Fibroblast of upper back skin (primary cell): ENCODE measurements at regions not wholly inside any gene's neighbourhood (a gene's known extent, or its start where the extent isn't known, plus 50 kb on each side); places are given as distances from the start of the nearest gene placed in this dataset.

Experiments used
- DNase-seq: peaks from one replicate; pipeline ENCODE4 v3.0.0-alpha.2; 2013

DNA sequence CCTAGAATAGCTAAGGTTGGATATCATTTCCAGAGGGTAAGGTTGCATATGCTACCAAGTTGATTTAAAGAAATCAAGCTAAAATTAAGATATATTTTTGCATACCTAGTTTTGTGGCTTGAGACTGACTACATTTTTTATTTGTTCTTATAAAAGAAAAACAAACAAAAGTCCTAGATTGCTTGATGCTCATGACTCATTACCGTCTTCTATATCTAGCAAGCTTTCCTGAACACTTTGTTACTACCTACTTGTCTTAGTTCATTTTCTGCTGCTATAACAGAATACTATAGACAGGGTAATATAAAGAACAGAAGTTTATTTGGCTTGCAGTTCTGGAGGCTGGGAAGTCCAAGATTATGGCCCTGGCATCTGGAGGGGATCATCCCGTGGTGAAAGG lies 152.1 kb upstream of the THRB start:
- no peak for DNase-seq

DNA sequence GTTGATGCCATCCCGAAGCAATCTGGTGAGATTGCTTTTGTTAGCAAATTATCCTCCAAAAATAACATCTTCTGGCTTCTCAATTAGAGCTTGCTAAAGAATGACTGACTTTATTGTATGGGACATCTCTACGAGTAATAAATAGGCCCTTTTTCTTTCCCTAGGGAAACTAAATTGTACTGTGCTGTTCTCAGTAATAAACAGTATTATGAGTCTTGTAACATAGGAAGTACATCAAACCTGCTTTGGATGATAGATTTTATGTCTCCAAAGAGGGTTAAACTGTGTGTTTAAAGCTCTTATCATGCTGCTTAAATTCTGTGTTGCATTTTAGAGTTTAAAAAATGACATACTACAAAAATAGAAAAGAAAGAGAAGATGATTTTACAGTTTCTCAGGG lies 153.4 kb upstream of the THRB start:
- DNase-seq = no peak

DNA sequence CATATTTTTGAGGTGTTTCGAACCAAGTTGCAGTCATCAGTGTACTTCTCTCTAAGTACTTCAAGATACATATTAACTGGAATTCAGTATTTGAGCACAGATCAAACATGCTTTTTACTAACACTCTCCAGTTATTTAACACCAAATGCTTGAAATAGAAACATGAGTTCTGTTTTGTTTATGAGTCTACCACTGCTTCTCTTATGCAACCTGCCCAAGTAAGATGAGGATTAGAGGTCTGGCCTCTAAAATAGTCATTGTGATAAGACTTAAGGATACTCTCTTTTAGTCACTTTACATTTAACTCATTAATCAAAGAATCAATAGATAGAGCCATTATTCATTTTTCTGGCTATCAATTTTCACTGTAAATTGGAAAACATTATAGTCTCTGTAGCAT lies 156.2 kb upstream of the THRB start:
- DNase-seq = no peak

DNA sequence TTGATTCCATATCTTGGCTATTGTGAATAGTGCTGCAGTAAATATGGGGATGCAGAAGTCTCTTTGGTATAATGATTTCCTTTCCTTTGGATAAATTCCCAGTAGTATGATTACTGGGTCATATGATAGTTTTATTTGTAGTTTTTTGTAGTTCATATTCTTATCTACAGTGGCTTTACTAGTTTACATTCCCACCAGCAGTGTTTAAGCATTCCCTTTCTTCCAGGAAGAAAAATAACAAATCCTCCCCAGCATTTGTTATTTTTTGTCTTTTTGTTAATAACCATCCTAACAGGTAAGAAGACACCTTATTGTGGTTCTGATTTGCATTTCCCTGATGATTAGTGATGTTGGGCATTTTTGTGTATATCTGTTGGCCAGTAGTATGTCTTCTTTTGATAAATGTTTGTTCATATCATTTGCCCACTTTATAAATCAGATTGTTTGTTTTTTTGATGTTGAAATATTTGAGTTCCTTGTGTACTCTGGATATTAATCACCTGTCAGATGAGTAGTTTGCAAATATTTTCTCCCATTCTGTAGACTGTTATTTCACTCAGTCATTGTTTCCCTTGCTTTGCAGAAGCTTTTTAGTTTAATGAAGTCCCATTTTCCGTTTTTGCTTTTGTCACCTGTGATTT lies 163.3 kb upstream of the THRB start:
- DNase-seq = no peak

- DNase-seq = no peak
These were observed 166.5 kb upstream of the THRB start for GRCh38 chr3:24661175-24661584.

DNA sequence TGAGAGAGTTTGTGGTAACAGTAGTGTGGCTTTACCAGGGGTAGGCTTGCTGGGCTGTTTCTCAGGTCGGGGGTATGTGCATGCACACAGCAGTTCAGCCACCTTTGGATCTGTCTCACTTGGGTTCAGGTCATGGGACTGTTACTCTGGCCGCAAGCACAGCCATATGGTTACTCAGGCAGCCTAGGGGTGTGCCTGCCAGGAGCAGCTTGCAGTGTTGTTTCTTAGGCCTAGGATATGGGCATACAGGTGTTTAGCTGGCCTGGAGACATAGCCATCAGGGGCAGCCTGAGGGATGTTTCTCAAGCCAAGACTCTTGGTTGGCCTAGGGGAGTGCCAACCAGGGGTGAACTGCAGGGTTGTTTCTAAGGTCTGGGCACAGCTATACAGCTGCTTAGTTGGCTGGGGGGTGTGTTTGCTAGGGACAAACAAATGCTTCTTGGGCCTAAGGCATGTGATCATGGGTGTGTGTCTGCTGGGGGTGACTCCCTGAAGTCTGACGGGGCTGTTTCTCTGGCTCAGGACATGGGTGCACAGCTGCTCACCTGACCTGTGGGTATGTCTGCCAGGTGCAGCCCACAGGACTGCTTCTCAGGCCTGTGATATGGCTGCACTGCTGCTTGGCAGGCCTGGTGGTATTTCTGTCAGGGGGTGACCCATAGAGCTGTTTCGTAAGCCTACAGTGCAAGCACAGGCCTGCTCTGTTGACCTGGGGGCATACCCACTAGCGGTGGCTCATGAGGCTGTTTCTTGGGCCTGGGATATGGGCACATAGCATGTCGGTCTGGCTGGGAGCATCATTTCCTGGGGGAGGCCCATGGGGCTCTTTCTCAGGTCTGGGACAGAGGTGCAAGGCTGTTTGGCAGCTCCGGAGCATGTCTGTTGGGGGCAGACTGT lies 168.0 kb upstream of the THRB start:
- no peak for DNase-seq

DNA sequence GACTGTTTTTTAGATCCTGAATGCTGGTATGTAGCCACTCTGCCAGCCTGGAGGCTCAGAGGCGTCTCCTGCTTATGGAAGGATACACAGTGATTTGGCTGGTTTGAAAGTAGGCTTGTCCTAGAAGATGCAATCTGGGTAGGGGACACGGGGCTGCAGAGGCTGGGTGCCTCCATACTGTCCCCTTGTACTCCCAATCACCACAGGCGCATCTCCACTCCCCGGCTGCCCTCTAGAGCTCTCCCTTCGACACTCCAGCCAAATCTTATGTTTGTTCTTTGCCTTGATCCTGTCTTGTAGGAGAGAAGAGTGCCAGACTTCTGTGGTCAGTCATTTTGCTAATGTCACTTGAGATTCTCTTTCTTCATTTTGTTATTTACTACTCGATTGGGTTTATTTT lies 168.8 kb upstream of the THRB start:
- no peak for DNase-seq

- no peak for DNase-seq
These were observed 173.4 kb upstream of the THRB start for GRCh38 chr3:24668039-24668438.

GRCh38 chr3:24670871-24671270 lies 176.2 kb upstream of the THRB start:
- no peak for DNase-seq

GRCh38 chr3:24673596-24673995 lies 178.9 kb upstream of the THRB start:
- no peak for DNase-seq

- DNase-seq = no peak
These were observed 179.6 kb upstream of the THRB start for GRCh38 chr3:24674261-24674660.

DNA sequence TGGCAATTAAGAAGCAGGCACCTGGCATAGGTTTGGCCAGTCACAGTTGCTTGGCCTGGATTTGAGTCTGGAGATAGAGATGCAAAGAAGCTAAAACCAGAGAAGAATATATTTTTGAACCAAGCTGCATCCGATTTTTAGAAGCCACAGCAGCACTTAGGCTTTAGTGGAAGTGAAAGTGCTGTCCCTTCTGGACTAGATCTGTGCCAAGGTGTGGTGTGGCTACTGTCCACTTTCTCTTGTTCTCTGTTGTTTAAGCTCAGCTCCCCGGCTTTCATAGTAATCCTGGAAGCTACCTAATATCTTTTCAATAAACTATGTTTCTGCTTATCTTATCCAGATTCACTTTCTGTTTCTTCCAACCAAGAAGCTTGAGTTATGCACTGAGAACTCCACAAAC lies 183.4 kb upstream of the THRB start:
- no peak for DNase-seq

GRCh38 chr3:24678421-24678865 lies 183.8 kb upstream of the THRB start:
- peak; percentile 99 for DNase-seq

GRCh38 chr3:24679429-24679828 lies 184.8 kb upstream of the THRB start:
- DNase-seq = no peak

- DNase-seq = peak; percentile 57
These were observed 185.7 kb upstream of the THRB start for GRCh38 chr3:24680214-24680967.

DNA sequence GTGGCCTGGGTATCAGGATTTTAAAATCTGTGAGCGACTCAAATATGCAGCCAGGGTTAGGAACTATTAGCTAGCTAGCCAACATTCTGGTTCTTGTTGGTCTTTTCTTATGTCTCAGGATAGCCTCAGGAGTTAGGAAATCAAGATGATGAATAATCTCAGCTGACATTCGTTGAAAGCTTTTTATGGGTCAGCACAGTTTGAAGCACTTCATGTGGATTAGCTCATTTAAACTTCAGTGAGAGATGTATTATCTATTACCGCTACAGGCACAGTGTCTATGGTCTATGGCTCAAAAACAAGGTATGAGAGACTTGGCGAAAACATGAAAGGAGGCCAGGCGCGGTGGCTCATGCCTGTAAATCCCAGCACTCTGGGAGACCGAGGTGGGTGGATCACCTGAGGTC lies 187.5 kb upstream of the THRB start:
- peak; percentile 97 for DNase-seq

DNA sequence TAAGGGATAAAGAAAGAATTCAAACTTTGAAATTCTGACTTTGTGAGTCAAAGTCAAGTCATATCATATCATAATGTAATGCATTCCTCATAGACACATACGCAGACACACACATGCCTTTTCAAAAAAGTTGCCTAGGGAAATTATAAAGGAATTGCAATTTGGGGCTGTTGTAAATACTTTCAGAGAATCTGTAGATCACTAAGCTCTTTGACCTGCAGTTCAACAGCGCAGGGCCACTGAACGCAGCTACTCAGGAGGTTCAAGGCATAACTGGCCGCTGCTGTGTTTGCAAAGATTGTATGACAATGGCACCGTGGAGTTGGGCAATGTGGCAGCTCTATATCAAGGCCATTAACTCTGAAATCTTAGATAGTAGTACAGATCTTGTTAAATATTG lies 188.4 kb upstream of the THRB start:
- DNase-seq = peak; percentile 75

- peak; percentile 80 for DNase-seq
These were observed 189.2 kb upstream of the THRB start for GRCh38 chr3:24683633-24684384.

DNA sequence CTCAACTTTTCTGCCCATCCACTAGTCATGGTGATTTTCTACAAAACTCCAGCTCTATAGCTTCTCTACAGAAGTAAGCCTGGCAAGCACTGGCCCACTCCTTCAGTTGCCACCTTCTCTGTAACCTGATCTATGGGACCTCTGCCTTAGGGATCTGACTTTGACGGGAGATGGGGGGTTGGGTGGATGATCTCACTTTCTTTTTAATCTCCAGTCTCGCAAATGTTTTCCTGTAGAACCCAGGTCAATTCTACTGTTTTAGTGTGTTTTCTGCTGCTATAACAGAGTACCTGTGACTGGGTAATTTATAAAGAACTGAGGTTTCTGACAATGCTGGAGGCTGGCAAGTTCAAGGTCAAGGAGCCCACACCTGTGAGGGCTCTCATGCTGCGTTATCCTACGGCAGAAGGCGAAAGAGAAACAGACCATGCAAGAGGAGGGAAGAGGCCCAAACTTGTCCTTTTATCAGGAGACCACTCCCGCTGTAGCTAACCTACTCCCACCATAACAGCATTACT lies 189.9 kb upstream of the THRB start:
- DNase-seq = no peak

- peak; percentile 82 for DNase-seq
These were observed 192.2 kb upstream of the THRB start for GRCh38 chr3:24686808-24687207.

DNA sequence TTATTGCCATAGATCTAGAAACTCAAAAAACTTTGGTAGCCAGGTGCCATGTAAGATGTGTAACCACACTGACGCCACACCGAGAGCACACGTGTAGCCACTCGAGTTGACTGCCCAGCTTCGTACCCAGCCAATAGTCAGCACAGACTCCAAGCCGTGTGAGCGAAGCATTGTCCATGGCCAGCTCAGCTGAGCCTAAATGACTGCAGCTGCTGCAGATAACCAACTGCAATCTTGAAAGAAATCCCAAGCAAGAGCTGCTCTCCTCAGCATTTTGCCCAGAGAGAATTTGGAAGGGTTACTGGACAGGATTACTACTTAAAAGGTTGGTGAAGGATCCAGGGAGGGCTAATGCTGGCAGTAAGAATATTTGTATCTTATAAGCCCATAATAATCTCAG lies 193.0 kb upstream of the THRB start:
- DNase-seq = no peak

GRCh38 chr3:24688446-24689148 lies 193.9 kb upstream of the THRB start:
- DNase-seq = peak; percentile 56
